GM04503 (cell line): ENCODE measurements at regions not wholly inside any gene's neighbourhood (a gene's known extent, or its start where the extent isn't known, plus 50 kb on each side); places are given as distances from the start of the nearest gene placed in this dataset.
A peak's percentile ranks its signal among the peaks of the same experiment; 100 is the strongest.

Experiments
- DNase-seq: peaks from one replicate; pipeline ENCODE4 v3.0.0-alpha.2; 2012; ENCODE audit warnings: low read depth

- no peak for DNase-seq
Observed at GRCh38 chr4:111713276-111713675, 432.0 kb upstream of the FAM241A start.

GRCh38 chr4:111717921-111718320 is 427.3 kb upstream of the FAM241A start:
- no peak for DNase-seq

- DNase-seq = no peak
Observed at GRCh38 chr4:111718763-111719559, 426.3 kb upstream of the FAM241A start.

- no peak for DNase-seq
Observed at GRCh38 chr4:111720866-111721265, 424.4 kb upstream of the FAM241A start.

GRCh38 chr4:111722213-111722720 is 423.0 kb upstream of the FAM241A start:
- no peak for DNase-seq

- no peak for DNase-seq
Observed at GRCh38 chr4:111736516-111736915, 408.7 kb upstream of the FAM241A start.

- DNase-seq = no peak
Observed at GRCh38 chr4:111744847-111745246, 400.4 kb upstream of the FAM241A start.

- DNase-seq = no peak
Observed at GRCh38 chr4:111748157-111748556, 397.1 kb upstream of the FAM241A start.

GRCh38 chr4:111754003-111754402 is 391.3 kb upstream of the FAM241A start:
- DNase-seq = no peak

- DNase-seq = no peak
Observed at GRCh38 chr4:111755571-111755970, 389.7 kb upstream of the FAM241A start.

- peak; percentile 57 for DNase-seq
Observed at GRCh38 chr4:111761531-111761930, 383.7 kb upstream of the FAM241A start.

- no peak for DNase-seq
Observed at GRCh38 chr4:111770514-111770913, 374.7 kb upstream of the FAM241A start.

- peak; percentile 11 for DNase-seq
Observed at GRCh38 chr4:111773858-111774257, 371.4 kb upstream of the FAM241A start.

- peak; percentile 2 for DNase-seq
Observed at GRCh38 chr4:111775556-111776297, 369.5 kb upstream of the FAM241A start.

GRCh38 chr4:111776561-111776960 is 368.7 kb upstream of the FAM241A start:
- peak; percentile 6 for DNase-seq

- peak; percentile 7 for DNase-seq
Observed at GRCh38 chr4:111778543-111778942, 366.7 kb upstream of the FAM241A start.

- no peak for DNase-seq
Observed at GRCh38 chr4:111780965-111781364, 364.3 kb upstream of the FAM241A start.

- no peak for DNase-seq
Observed at GRCh38 chr4:111781611-111782010, 363.6 kb upstream of the FAM241A start.

GRCh38 chr4:111788099-111788498 is 357.2 kb upstream of the FAM241A start:
- DNase-seq = no peak

- DNase-seq = no peak
Observed at GRCh38 chr4:111789901-111790640, 355.2 kb upstream of the FAM241A start.

- DNase-seq = no peak
Observed at GRCh38 chr4:111792632-111793031, 352.6 kb upstream of the FAM241A start.

GRCh38 chr4:111793433-111794091 is 351.7 kb upstream of the FAM241A start:
- no peak for DNase-seq
